Neural cell (in vitro differentiated cells): ENCODE measurements at regions not wholly inside any gene's neighbourhood (a gene's known extent, or its start where the extent isn't known, plus 50 kb on each side); places are given as distances from the start of the nearest gene placed in this dataset.

Source experiments
- H2AFZ ChIP-seq: fragments of 200-600, 300-800 bp; sonication (generic), shearing (Covaris generic); 2 replicates; pipeline ENCODE4 v1.6.0; 2014; ENCODE audit warnings: low read depth, mild to moderate bottlenecking, antibody characterized with exemption, low read length, moderate library complexity
- H3F3A ChIP-seq: fragments of 200-600 bp; shearing (Covaris generic); 2 replicates; pipeline ENCODE4 v1.6.1; 2016; ENCODE audit warnings: mild to moderate bottlenecking, moderate library complexity, mixed read lengths, antibody characterized with exemption, low read length; ENCODE audit not compliant: insufficient read depth, poor library complexity, severe bottlenecking
- H3K27ac ChIP-seq: fragments of 200-600, 300-800 bp; sonication (generic), shearing (Covaris generic); 2 replicates; pipeline ENCODE4 v1.5.1; 2014; ENCODE audit warnings: mild to moderate bottlenecking, low read length, moderate library complexity
- H3K27me3 ChIP-seq: fragments of 300-800, 200-600 bp; sonication (generic), shearing (Covaris generic); 2 replicates; pipeline ENCODE4 v1.6.0; 2014; ENCODE audit warnings: mild to moderate bottlenecking, low read depth, low read length, moderate library complexity; ENCODE audit not compliant: insufficient read depth
- H3K36me3 ChIP-seq: fragments of 300-800, 200-600 bp; sonication (generic), shearing (Covaris generic); 2 replicates; pipeline ENCODE4 v1.5.1; 2014; ENCODE audit warnings: mild to moderate bottlenecking, antibody characterized with exemption, low read length, moderate library complexity; ENCODE audit not compliant: insufficient read depth
- H3K4me2 ChIP-seq: fragments of 300-800, 200-600 bp; sonication (generic), shearing (Covaris generic); 2 replicates; pipeline ENCODE4 v1.6.0; 2014; ENCODE audit warnings: mild to moderate bottlenecking, low read length
- H3K4me3 ChIP-seq: fragments of 300-800, 200-600 bp; sonication (generic), shearing (Covaris generic); 2 replicates; pipeline ENCODE4 v1.5.1; 2014; ENCODE audit warnings: mild to moderate bottlenecking, low read length, moderate library complexity
- H3K79me2 ChIP-seq: fragments of 200-600 bp; shearing (Covaris generic); replicated peaks from 2 replicates; pipeline ENCODE4 v1.6.0; 2014; ENCODE audit warnings: mild to moderate bottlenecking, low read length, moderate library complexity; ENCODE audit not compliant: insufficient read depth
- H3K9ac ChIP-seq: fragments of 300-800, 200-600 bp; sonication (generic), shearing (Covaris generic); 2 replicates; pipeline ENCODE4 v1.6.1; 2016; ENCODE audit warnings: mild to moderate bottlenecking, low read length, mixed read lengths
- H3K9me2 ChIP-seq: fragments of 200-600 bp; shearing (Covaris generic); 2 replicates; pipeline ENCODE4 v1.6.1; 2016; ENCODE audit warnings: mild to moderate bottlenecking, low read length, mixed read lengths; ENCODE audit not compliant: insufficient read depth
- H3K9me3 ChIP-seq: fragments of 200-600, 300-800 bp; sonication (generic), shearing (Covaris generic); 2 replicates; pipeline ENCODE4 v1.6.1; 2016; ENCODE audit warnings: mild to moderate bottlenecking, mixed run types, low read length, moderate library complexity, mixed read lengths
- H4K20me1 ChIP-seq: fragments of 200-600 bp; shearing (Covaris generic); 2 replicates; pipeline ENCODE4 v1.6.1; 2016; ENCODE audit warnings: mild to moderate bottlenecking, mixed run types; ENCODE audit not compliant: insufficient read depth
- EP300 ChIP-seq: fragments of 450-650 bp; conservative IDR thresholded peaks from 2 replicates; pipeline ENCODE4 v1.6.1; 2014; ENCODE audit warnings: antibody characterized with exemption, mild to moderate bottlenecking, moderate library complexity; ENCODE audit not compliant: poor library complexity, severe bottlenecking
- EZH2 ChIP-seq: fragments of 200-600, 300-800 bp; shearing (Covaris generic), sonication (generic); IDR thresholded peaks from 2 replicates; pipeline ENCODE4 v1.6.1; 2014; ENCODE audit warnings: antibody characterized with exemption, low read length, borderline replicate concordance, mild to moderate bottlenecking; ENCODE audit not compliant: insufficient read depth, poor library complexity, severe bottlenecking
- MXI1 ChIP-seq: fragments of 450-650 bp; conservative IDR thresholded peaks from 2 replicates; pipeline ENCODE4 v1.6.1; 2014; ENCODE audit warnings: antibody characterized with exemption, mild to moderate bottlenecking; ENCODE audit not compliant: poor library complexity, severe bottlenecking
- POLR2AphosphoS5 ChIP-seq: IDR thresholded peaks from 2 replicates; pipeline ENCODE4 v1.6.1; 2012
- RAD21 ChIP-seq: fragments of 450-650 bp; conservative IDR thresholded peaks from 2 replicates; pipeline ENCODE4 v1.6.1; 2014; ENCODE audit warnings: antibody characterized with exemption, mild to moderate bottlenecking, moderate library complexity
- SMC3 ChIP-seq: fragments of 450-650 bp; conservative IDR thresholded peaks from 2 replicates; pipeline ENCODE4 v1.6.1; 2014; ENCODE audit warnings: antibody characterized with exemption, mild to moderate bottlenecking, moderate library complexity; ENCODE audit not compliant: poor library complexity
- TAF1 ChIP-seq: IDR thresholded peaks from 2 replicates; pipeline ENCODE4 v1.6.1; 2012; ENCODE audit warnings: low read depth
- TF ChIP-seq, protein P1 (sequence below): IDR thresholded peaks from 2 replicates; pipeline ENCODE4 v1.6.1; 2012; ENCODE audit warnings: borderline replicate concordance
- TF ChIP-seq, protein P2 (sequence below): fragments of 450-650 bp; IDR thresholded peaks from 2 replicates; pipeline ENCODE4 v1.5.1; 2014; ENCODE audit warnings: antibody characterized with exemption, mild to moderate bottlenecking, moderate library complexity; ENCODE audit not compliant: poor library complexity, severe bottlenecking

DNA sequence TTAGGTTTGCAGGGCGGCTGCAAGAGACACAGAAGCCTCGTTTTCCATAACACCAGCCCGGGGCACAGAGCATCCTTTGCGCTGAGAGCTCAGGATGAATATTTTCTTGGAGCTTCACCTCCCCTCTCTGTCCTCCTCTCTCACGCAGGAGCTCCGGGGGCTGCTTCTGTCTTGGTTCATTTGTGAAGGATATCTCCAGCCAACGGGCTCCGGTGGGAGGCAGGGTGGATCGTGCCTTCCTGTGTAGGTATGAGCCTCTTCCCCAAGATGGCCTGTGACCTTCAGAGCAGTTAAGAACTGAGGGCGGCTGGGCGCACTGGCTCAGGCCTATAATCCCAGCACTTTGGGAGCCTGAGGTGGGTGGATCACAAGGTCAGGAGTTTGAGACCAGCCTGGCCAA, 319.0 kb upstream of the C1orf174 start:
- Histone ChIP-seq H3K27ac (no peak overlapping the region), H3K9ac (no peak overlapping the region), H2AFZ (no peak overlapping the region), H3K4me3 (no peak overlapping the region), H3K36me3 (no peaks in the 10 kb centered on the region), H3K27me3 (no peaks in the 10 kb centered on the region), H4K20me1 (no peaks in the 10 kb centered on the region), H3K79me2 (no peaks in the 10 kb centered on the region), H3K4me2 (no peak overlapping the region), H3F3A (no peaks in the 10 kb centered on the region), H3K9me3 (no peaks in the 10 kb centered on the region), H3K9me2 (no peaks in the 10 kb centered on the region)
- no peak for TF ChIP-seq MXI1
- TF ChIP-seq POLR2AphosphoS5 = no peak
- no peak for TF ChIP-seq TAF1
- TF ChIP-seq, protein P1, sequence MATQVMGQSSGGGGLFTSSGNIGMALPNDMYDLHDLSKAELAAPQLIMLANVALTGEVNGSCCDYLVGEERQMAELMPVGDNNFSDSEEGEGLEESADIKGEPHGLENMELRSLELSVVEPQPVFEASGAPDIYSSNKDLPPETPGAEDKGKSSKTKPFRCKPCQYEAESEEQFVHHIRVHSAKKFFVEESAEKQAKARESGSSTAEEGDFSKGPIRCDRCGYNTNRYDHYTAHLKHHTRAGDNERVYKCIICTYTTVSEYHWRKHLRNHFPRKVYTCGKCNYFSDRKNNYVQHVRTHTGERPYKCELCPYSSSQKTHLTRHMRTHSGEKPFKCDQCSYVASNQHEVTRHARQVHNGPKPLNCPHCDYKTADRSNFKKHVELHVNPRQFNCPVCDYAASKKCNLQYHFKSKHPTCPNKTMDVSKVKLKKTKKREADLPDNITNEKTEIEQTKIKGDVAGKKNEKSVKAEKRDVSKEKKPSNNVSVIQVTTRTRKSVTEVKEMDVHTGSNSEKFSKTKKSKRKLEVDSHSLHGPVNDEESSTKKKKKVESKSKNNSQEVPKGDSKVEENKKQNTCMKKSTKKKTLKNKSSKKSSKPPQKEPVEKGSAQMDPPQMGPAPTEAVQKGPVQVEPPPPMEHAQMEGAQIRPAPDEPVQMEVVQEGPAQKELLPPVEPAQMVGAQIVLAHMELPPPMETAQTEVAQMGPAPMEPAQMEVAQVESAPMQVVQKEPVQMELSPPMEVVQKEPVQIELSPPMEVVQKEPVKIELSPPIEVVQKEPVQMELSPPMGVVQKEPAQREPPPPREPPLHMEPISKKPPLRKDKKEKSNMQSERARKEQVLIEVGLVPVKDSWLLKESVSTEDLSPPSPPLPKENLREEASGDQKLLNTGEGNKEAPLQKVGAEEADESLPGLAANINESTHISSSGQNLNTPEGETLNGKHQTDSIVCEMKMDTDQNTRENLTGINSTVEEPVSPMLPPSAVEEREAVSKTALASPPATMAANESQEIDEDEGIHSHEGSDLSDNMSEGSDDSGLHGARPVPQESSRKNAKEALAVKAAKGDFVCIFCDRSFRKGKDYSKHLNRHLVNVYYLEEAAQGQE = no peak
- TF ChIP-seq EZH2 = no peak
- TF ChIP-seq SMC3 = no peak
- TF ChIP-seq RAD21 = no peak
- TF ChIP-seq, protein P2, sequence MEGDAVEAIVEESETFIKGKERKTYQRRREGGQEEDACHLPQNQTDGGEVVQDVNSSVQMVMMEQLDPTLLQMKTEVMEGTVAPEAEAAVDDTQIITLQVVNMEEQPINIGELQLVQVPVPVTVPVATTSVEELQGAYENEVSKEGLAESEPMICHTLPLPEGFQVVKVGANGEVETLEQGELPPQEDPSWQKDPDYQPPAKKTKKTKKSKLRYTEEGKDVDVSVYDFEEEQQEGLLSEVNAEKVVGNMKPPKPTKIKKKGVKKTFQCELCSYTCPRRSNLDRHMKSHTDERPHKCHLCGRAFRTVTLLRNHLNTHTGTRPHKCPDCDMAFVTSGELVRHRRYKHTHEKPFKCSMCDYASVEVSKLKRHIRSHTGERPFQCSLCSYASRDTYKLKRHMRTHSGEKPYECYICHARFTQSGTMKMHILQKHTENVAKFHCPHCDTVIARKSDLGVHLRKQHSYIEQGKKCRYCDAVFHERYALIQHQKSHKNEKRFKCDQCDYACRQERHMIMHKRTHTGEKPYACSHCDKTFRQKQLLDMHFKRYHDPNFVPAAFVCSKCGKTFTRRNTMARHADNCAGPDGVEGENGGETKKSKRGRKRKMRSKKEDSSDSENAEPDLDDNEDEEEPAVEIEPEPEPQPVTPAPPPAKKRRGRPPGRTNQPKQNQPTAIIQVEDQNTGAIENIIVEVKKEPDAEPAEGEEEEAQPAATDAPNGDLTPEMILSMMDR = no peak
- TF ChIP-seq EP300 = no peak

DNA sequence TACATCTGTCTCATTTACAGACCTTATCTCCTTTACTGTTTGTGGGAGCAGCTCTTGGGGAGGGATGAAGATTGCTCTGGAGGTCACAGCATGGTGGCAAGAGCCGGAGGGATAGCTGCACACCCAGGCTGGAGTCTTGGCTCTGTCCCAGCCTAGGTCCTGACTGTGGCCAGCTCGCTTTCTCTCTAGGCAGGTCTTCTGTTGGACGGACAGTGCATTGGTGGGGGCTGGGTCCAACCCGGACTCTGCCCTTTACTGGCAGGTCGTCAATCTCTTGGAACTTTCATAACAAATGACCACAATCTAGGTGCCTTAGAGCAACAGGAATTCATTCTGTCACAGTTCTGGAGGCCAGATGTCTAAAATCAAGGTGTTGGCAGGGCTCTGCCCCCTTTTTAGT, 319.8 kb upstream of the C1orf174 start:
- H3K27ac ChIP-seq = no peak overlapping the region
- H3K4me2 ChIP-seq = no peak overlapping the region
- H3F3A ChIP-seq = no peaks in the 10 kb centered on the region
- no peak overlapping the region for H2AFZ ChIP-seq
- H3K9me2 ChIP-seq = no peaks in the 10 kb centered on the region
- H3K36me3 ChIP-seq = no peaks in the 10 kb centered on the region
- no peaks in the 10 kb centered on the region for H3K27me3 ChIP-seq
- no peak overlapping the region for H3K9ac ChIP-seq
- no peak overlapping the region for H3K4me3 ChIP-seq
- no peaks in the 10 kb centered on the region for H4K20me1 ChIP-seq
- no peaks in the 10 kb centered on the region for H3K79me2 ChIP-seq
- TF ChIP-seq SMC3 (no peak), MXI1 (no peak), EP300 (no peak), TAF1 (no peak), EZH2 (no peak), POLR2AphosphoS5 (no peak)
- H3K9me3 ChIP-seq = no peaks in the 10 kb centered on the region
